Keratinocyte (primary cell): ENCODE measurements at regions not wholly inside any gene's neighbourhood (a gene's known extent, or its start where the extent isn't known, plus 50 kb on each side); places are given as distances from the start of the nearest gene placed in this dataset.
"Not testable (repeated sequence)": the region's sequence is repeated elsewhere in the genome, so short reads cannot be mapped to it uniquely, and the experiment has no call there.

Source experiments
- DNase-seq: peaks from one replicate; pipeline ENCODE4 v3.0.0-alpha.2; 2011; ENCODE audit warnings: low read depth, missing footprints, low spot score
- FAIRE-seq: peaks from 2 replicates; lab custom pipeline; 2011; peaks lifted over from hg19 to GRCh38; lab: Jason Lieb, UNC
- H2AFZ ChIP-seq: 2 replicates; pipeline ENCODE4 v1.6.0; 2012; ENCODE audit warnings: low read length, control low read depth, inconsistent platforms; ENCODE audit not compliant: control insufficient read depth
- H3K27ac ChIP-seq: 2 replicates; pipeline ENCODE4 v1.5.1; 2011; ENCODE audit warnings: low read length; ENCODE audit not compliant: control insufficient read depth, insufficient read depth
- H3K27me3 ChIP-seq: 3 replicates; pipeline ENCODE4 v1.6.0; 2011; ENCODE audit warnings: low read length; ENCODE audit not compliant: control insufficient read depth, insufficient read depth; ENCODE audit errors: extremely low read depth
- H3K36me3 ChIP-seq, 2 experiments: 2 replicates in 1 of 2; 3 replicates in 1 of 2; pipeline ENCODE4 v1.5.1; 2011; ENCODE audit warnings: low read length in 2 of 2, mild to moderate bottlenecking in 1 of 2; ENCODE audit not compliant: control insufficient read depth in 2 of 2, insufficient read depth in 2 of 2; ENCODE audit errors: extremely low read depth in 1 of 2
- H3K4me1 ChIP-seq: 3 replicates; pipeline ENCODE4 v1.5.1; 2011; ENCODE audit warnings: low read length; ENCODE audit not compliant: control insufficient read depth, insufficient read depth; ENCODE audit errors: extremely low read depth
- H3K4me2 ChIP-seq: 3 replicates; pipeline ENCODE4 v1.6.0; 2011; ENCODE audit warnings: low read depth, low read length; ENCODE audit not compliant: control insufficient read depth, insufficient read depth; ENCODE audit errors: extremely low read depth
- H3K4me3 ChIP-seq, 3 experiments: fragments of 200-600 bp in 1 of 3; sonication (generic) in 1 of 3; 2 replicates in 2 of 3; 3 replicates in 1 of 3; pipeline ENCODE4 v1.5.1; 2011 to 2016; ENCODE audit warnings: low read length in 3 of 3, mild to moderate bottlenecking in 3 of 3, control low read depth in 2 of 3, inconsistent platforms in 1 of 3, low read depth in 1 of 3, mixed read lengths in 1 of 3, mixed run types in 1 of 3, moderate library complexity in 1 of 3; ENCODE audit not compliant: control insufficient read depth in 2 of 3, insufficient read depth in 2 of 3; ENCODE audit errors: extremely low read depth in 1 of 3
- H3K79me2 ChIP-seq: 2 replicates; pipeline ENCODE4 v1.6.0; 2012; ENCODE audit warnings: low read length; ENCODE audit not compliant: control insufficient read depth, insufficient read depth
- H3K9ac ChIP-seq: 3 replicates; pipeline ENCODE4 v1.6.0; 2011; ENCODE audit warnings: low read length; ENCODE audit not compliant: control insufficient read depth, insufficient read depth; ENCODE audit errors: extremely low read depth
- H3K9me1 ChIP-seq: 3 replicates; pipeline ENCODE4 v1.6.0; 2011; ENCODE audit warnings: low read length; ENCODE audit not compliant: control insufficient read depth, insufficient read depth; ENCODE audit errors: extremely low read depth
- H3K9me3 ChIP-seq: 2 replicates; pipeline ENCODE4 v1.5.1; 2012; ENCODE audit warnings: low read depth, low read length; ENCODE audit not compliant: control insufficient read depth
- H4K20me1 ChIP-seq: 3 replicates; pipeline ENCODE4 v1.6.0; 2011; ENCODE audit warnings: low read length; ENCODE audit not compliant: control insufficient read depth, insufficient read depth; ENCODE audit errors: extremely low read depth
- CTCF ChIP-seq, 3 experiments: IDR thresholded peaks in 1 of 3; conservative IDR thresholded peaks in 1 of 3; optimal IDR thresholded peaks in 1 of 3; 2 replicates in 2 of 3; 3 replicates in 1 of 3; pipeline versions ENCODE3 to v1.5.1; 2011; ENCODE audit warnings: low read length in 3 of 3, mild to moderate bottlenecking in 3 of 3, moderate library complexity in 2 of 3, control low read depth in 1 of 3, inconsistent platforms in 1 of 3; ENCODE audit not compliant: insufficient read depth in 2 of 3; ENCODE audit errors: extremely low read depth in 1 of 3
- EZH2 ChIP-seq: IDR thresholded peaks from one replicate; pipeline ENCODE4 v1.6.1; 2012; ENCODE audit warnings: inconsistent platforms, mild to moderate bottlenecking, low read length, moderate library complexity
- dilution Hi-C: fragments of 300-500 bp; cut with MboI; formaldehyde crosslinking; loops from one replicate; pipeline ENCODE4 v1.7.0; 2020; ENCODE audit warnings: low sequenced_read_pairs; ENCODE audit not compliant: extremely low pct_ligation_motif_present

DNA sequence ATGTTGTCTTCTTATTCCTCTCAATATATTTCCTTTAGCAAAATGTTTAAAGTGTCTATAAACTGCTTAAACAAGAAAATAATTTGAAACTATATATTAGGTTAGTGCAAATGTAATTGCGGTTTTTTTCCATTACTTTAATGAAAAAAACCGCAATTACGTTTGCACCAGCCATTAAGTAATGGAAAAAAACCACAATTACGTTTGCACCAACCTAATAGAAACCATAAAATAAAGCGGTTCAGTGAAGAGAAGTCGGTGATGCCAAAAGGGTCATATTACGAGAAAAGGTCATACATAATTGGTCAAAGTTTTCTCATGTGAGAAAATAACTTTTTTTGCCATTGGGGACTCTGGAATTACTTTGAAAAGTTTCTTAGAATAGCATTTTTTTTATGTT is 385.6 kb upstream of the ST8SIA4 start:
- H3K9me1 ChIP-seq: no peaks in the 10 kb centered on the region
- no peaks in the 10 kb centered on the region for H3K27me3 ChIP-seq
- no peaks in the 10 kb centered on the region for H3K36me3 ChIP-seq
- no peaks in the 10 kb centered on the region for H4K20me1 ChIP-seq
- no peak overlapping the region for H2AFZ ChIP-seq
- no peak overlapping the region for H3K9ac ChIP-seq
- dilution Hi-C loops: no loop called here
- DNase-seq: no peak
- H3K4me2 ChIP-seq: no peak overlapping the region
- FAIRE-seq: no peak
- H3K4me3 ChIP-seq: no peak overlapping the region
- TF ChIP-seq CTCF (optimal IDR thresholded peaks at IDR 0.05 in 1 of 3, IDR thresholded peaks at IDR 0.05 in 1 of 3, conservative IDR thresholded peaks at IDR 0.05 in 1 of 3; ENCODE audit: extremely low read depth in 1 of 3, insufficient read depth in 2 of 3, low read length in 3 of 3) (no peak), EZH2 (no peak)
- H3K9me3 ChIP-seq: no peaks in the 10 kb centered on the region
- no peak overlapping the region for H3K27ac ChIP-seq
- H3K4me1 ChIP-seq: no peaks in the 10 kb centered on the region
- H3K79me2 ChIP-seq: no peaks in the 10 kb centered on the region

- no peak for DNase-seq
- H3K27ac ChIP-seq: no peak overlapping the region
- H3K9me1 ChIP-seq: no peaks in the 10 kb centered on the region
- dilution Hi-C loops: no loop called here
- H3K79me2 ChIP-seq: no peaks in the 10 kb centered on the region
- H4K20me1 ChIP-seq: no peaks in the 10 kb centered on the region
- no peak for FAIRE-seq
- H2AFZ ChIP-seq: no peak overlapping the region
- H3K4me2 ChIP-seq: no peak overlapping the region
- TF ChIP-seq CTCF (optimal IDR thresholded peaks at IDR 0.05 in 1 of 3, IDR thresholded peaks at IDR 0.05 in 1 of 3, conservative IDR thresholded peaks at IDR 0.05 in 1 of 3; ENCODE audit: extremely low read depth in 1 of 3, insufficient read depth in 2 of 3, low read length in 3 of 3): no peak
- TF ChIP-seq EZH2: no peak
- H3K9me3 ChIP-seq: no peaks in the 10 kb centered on the region
- no peaks in the 10 kb centered on the region for H3K4me1 ChIP-seq
- H3K27me3 ChIP-seq: no peaks in the 10 kb centered on the region
- no peak overlapping the region for H3K9ac ChIP-seq
- no peak overlapping the region for H3K4me3 ChIP-seq
- no peaks in the 10 kb centered on the region for H3K36me3 ChIP-seq
Observed at GRCh38 chr5:101284736-101285375, 381.8 kb upstream of the ST8SIA4 start.

DNA sequence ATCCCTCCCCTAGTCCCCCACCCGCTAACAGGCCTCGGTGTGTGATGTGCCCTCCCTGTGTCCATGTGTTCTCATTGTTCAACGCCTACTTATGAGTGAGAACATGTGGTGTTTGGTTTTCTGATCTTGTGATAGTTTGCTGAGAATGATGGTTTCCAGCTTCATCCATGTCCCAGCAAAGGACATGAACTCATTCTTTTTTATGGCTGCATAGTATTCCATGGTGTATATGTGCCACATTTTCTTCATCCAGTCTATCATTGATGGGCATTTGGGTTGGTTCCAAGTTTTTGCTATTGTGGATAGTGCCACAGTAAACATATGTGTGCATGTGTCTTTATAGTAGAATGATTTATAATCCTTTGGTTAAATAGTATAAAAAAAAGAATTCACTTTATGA is 380.9 kb upstream of the ST8SIA4 start:
- H3K9me3 ChIP-seq, DNase-seq, H3K79me2 ChIP-seq, dilution Hi-C loops, H3K9me1 ChIP-seq, H3K27ac ChIP-seq, H3K36me3 ChIP-seq, H3K27me3 ChIP-seq, H4K20me1 ChIP-seq, H3K4me2 ChIP-seq, H3K4me3 ChIP-seq, H3K4me1 ChIP-seq, H3K9ac ChIP-seq, FAIRE-seq, H2AFZ ChIP-seq: not testable (repeated sequence)
